NCI-H446 treated with DMSO at 0.1 percent for 48 hours (cell line): ENCODE measurements at regions not wholly inside any gene's neighbourhood (a gene's known extent, or its start where the extent isn't known, plus 50 kb on each side); places are given as distances from the start of the nearest gene placed in this dataset.
A peak's percentile ranks its signal among the peaks of the same experiment; 100 is the strongest.
"Not testable (repeated sequence)": the region's sequence is repeated elsewhere in the genome, so short reads cannot be mapped to it uniquely, and the experiment has no call there.

Source experiments
- DNase-seq: peaks from one replicate; lab custom pipeline; 2025; lab: John Stamatoyannopoulos, UW

DNA sequence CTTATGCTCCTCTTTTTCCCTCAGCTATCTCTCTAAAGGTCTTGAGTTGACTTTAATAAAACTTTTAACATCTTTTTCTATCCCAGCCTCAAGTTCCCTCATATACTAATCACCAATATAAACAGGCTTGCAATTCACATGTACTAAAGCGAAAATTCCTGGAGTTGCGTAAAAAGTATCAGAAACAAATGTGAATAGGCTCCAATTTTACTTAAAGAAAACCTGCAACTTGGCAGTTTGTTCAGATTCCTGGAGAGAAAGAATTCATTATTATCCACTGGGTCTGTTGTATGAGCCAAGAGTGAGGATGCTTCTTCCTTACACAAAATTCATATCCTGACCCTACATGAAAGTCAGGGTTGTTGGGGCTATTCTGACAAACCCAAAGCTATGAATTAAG is 384.2 kb downstream of the DTWD2 start:
- no peak for DNase-seq

DNA sequence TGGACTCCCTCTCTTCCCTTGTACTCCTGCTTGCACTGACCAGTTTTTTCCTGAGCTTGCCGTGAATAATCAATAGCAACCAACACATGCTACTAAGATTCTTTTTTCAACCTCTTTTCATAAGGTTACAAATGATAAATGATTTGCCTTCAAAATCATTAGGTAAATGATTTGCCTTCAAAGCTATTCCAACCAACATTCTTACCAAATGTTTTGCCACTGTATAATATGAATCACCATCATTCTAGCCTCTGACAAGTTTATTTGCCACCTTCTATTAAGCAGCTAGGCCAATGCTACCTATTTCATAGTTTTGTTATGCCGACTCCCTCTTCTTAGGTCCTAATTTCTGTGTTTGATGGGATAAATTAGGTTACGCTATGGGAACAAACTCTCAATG is 385.1 kb downstream of the DTWD2 start:
- no peak for DNase-seq

DNA sequence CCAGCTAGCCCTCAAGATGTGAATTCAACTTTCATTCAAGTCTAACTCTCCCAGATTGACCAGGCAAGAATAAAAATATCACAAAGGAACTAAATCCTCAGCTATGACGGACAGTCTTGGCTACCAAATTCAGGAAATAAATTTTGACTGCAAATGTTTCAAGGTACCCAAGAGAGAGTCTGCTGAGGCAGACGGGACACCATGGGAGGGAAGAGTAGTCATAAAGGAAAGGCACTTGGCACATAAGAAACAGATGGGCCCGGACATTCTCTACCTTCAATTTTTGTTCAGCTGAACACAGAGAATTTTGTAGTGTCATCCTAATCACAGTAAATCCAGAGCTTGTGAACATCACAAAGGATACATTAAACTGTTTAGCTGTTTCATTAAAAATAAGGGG is 390.0 kb downstream of the DTWD2 start:
- DNase-seq: peak; percentile 81

DNA sequence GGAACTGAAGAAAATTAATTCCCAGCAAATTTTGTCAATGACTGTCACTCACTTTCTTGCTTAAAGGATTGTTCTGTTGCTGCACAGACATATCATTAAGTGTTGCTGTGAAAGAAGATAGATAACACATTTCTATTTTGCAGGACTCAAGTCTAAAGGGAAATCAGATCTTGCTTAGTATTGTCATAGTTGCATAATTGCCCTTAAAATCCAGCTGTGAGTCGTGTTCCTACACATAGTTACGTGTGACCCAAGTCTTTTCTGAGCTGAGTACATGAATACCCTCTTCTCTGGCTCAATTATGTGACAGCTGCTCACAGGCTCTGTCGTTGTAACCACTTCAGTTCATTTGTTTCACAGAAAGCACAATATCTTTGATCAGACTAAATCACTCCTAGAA is 390.8 kb downstream of the DTWD2 start:
- DNase-seq: peak; percentile 78

DNA sequence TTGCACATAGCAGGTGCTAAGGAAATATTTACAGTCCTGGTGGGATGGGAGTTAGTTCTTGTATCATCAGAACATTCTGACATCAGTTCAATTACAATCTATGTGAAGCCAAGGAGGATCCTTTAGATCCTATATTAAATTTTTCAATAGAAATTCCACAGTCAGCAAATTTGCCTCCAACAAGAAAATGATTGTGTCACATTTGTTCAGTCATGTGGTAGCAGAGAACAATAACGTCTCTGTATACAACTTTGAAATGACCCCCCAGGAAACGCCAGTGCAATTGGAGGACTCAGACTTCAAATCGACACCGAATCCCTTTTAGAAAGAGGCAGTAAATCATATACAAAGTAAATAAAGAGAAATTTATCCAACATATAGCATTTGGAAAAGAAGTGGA is 392.1 kb downstream of the DTWD2 start:
- no peak for DNase-seq

DNA sequence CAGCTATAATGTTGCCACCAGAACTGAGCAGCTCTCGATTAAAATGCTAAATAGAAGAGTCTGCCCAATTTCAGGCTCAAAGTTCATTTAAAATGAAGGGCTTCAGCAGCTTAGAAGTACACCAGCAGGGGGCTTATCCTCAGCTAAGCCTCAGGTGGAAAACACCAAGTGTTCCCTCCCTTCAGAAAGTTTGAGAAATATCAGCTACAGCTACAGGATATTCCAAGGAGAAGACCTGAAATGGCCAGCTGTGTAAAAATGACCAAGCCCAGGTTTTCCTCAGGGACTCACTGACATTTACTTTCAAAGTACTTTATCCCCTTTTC is 395.4 kb downstream of the DTWD2 start:
- DNase-seq: no peak

DNA sequence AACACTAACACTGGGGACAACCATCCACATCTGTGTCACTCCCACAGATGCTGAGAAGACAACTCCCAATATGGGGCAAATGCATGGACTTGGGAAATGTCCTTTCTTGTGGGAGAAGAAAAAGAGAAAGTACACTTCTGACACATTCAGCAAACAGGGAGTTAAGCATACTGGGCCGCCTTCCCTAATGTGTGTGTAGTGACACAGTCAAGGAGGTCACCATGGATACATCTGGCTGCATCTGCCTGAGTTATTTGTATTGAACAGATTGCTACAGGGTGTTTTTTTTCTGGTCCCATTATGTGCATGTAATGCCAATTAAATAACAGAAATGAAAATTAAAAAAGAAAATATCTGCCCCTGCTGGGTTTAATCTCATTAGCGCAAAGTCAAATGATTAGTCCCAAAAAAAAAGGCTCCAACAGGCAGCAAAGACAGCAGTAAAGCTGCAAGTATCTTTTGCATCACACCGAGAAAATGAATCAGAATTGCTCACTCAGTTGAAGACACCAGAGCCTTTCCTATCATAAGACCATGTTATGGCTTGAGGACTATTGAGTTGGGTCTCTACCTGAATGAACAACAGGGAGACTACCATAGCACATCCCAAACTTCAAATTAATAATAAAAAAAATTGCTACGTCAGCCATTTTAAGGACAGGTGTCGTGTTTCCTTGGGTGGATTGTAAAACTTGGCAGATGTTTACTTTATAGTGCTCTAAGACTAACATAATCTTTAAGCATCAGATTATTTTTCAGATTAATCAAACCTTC is 395.9 kb downstream of the DTWD2 start:
- no peak for DNase-seq

DNA sequence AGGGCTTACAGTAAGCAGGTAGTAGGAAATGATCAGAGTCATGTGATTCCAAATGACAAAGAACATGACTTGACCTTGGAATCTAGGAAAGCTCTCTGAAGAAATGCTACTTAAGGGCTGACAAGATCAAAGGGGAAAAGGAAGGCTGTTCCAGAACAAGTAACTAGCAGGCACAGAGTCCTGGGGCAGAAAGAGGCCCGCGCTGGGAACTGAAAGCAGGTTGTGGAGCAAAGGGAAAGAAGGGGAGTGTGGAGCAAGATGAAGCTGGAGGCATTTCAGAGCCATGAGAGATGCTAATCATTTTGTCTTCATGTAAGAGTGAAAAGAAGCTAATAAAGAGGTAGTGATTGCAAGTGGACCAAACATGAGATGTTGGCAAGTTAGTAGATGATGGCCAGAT is 397.5 kb downstream of the DTWD2 start:
- DNase-seq: no peak

DNA sequence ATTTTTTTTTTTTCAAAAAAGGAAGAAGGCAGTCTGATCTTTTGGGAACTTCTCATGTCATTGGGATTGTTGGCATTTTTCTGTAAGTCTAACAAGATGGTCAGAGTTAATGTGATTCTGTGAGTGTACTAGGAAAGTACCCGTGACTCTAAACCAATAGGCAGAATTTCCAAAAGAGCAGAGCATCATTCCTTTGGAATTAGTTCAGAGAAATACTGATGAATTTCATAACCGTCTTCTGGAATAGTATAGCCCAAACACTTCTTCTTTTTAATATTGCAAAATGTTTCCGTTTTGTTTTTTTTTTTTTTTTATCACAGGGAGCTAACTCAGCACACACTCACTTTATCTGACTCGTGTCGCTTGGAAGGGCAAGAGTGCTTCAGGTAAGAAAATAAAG is 407.4 kb downstream of the DTWD2 start:
- DNase-seq: no peak

DNA sequence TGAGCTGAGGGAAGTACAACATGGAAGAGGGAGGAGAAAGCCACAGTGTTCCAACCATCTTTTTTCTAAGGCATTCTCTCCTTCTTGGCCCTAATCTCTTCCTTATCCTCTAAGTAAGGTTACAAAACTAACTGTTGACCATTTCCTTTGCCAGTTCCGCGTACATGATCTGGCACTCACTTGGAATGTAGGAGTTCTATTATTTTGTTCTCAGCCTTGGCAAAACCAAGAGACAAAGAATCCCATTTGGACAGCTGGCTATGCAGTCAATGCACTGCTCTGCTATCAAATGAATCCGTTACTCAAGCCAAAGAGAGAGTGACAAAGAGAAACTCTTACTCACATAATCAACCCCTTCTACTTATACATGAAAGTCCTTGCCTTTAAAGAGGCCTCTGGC is 410.3 kb downstream of the DTWD2 start:
- peak; percentile 19 for DNase-seq

DNA sequence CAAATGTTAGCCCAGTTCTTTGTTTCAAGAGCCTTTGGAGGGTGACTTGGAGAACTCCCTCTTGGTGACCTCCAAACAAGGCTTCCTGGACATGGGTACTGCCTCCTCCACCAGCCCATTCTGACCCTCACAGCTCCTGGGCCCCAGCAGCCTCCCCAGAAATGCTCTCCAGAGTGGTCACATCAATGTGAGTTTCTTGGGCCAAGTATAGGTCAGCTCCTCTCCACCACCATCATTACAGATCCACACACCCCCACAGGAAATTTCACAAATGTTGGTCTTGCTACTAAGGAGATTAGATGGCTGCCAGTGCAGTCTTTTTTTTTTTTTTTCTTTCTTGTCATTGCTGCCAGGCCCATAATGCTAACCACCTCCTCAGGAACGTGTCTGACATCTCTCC is 410.7 kb downstream of the DTWD2 start:
- DNase-seq: no peak

DNA sequence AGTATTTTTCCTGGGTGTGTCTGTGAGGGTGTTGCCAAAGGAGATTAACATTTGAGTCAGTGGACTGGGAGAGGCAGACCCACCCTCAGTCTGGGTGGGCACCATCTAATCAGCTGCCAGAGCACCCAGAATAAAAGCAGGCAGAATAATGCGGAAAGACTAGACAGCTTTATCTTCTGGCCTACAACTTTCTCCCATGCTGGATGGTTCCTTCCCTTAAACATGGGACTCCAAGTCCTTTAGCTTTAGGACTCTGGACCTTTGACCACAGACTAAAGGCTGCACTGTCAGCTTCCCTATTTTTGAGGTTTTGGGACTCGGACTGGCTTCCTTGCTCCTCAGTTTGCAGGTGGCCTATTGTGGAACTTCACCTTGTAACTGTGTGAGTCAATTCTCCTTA is 418.1 kb downstream of the DTWD2 start:
- DNase-seq: not testable (repeated sequence)

DNA sequence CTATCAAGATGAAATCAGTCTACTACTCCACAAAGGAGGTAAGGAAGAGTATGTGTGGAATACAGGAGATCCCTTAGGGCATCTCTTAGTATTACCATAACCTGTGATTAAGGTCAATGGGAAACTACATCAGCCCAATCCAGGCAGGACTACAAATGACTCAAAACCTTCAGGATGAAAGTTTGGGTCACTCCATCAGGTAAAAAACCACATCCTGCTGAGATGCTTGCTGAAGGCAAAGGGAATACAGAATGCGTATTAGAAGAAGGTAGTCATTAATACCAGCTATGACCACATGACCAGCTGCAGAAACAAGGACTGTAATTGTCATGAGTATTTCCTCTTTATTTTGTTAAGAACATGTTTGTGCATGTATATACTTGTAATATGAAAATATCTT is 418.8 kb downstream of the DTWD2 start:
- DNase-seq: not testable (repeated sequence)

DNA sequence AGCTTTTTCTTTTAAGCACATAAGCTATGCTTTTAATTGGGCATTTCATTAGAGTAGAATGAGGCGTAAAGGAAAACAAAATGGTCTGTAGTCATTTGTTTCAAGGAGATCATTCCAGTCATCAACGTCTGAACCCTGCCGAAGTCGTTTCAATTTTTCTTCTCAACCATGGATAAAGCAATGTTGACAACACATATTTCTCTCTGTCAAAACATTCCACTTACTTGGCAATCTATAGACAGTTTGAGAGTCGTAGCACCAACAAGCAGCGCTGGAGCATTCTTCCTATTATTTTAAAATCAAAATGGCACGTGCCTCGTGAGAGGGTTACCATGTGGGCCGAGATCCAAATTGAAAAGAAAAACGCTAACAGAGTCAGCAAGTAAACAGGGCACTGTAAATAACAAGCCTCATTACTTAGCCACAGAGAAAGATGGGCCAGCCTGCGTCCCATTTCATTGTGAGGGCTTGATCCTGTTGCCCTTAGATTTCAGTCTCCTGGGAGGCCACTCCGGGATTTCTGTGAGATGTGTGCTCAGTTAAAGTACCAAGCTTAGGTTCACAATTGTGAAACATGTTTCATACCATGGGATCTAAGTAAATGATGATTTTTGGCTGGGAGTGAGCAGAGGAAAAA is 422.9 kb downstream of the DTWD2 start:
- no peak for DNase-seq

DNA sequence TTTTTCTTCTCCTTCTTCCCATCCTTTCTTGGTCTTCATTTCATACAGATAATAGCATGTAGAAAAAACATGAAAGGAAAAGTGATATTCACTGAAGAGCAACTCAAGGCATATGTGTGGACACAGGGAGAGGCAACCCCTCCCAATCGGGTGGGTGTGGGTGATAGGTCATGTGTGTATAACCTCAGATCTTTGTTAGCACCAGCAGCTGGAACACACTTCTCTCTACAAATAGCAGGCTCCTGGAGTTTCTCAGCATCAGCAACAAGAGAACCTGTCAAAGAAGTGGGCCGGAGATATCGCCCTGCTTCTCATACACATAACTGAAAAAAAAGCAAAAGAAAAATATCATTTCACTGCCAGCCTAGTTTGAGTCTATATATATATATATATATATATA is 426.4 kb downstream of the DTWD2 start:
- no peak for DNase-seq

DNA sequence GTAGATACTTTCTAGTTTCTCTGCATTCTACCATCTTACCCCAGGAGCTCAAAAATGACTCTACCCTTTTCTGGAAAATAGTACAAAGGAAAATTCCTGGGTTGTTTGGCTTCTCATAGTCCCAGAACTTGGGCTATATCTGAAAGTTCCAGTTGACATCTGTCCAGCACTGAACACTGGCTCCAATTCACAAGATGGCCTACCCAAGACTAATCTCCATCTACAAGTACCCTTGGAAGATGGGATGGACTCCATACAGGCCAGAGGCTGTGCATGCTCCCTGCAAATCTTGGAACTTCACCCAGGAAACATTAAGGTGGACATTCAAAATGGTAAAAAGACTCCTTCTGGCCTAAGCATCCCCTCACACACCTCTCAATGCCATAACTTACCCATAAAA is 427.1 kb downstream of the DTWD2 start:
- DNase-seq: no peak

DNA sequence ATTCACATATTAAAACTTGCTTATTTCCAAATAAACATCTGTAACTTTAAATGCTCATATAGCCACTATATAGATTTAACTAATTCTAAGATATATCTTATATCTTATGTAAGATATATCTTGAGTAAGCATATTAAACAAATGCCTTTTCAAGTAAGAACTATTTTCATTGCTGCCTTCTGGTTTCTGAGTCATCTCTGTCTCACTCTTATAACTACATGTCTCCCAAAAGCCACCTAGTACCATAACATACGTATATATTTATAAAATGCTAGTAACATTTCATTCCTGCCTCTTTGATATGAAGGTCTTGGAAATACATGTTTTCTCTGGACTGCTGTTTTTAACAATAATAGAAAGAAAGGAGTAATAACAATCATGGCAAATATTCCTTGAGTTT is 429.5 kb downstream of the DTWD2 start:
- DNase-seq: no peak

DNA sequence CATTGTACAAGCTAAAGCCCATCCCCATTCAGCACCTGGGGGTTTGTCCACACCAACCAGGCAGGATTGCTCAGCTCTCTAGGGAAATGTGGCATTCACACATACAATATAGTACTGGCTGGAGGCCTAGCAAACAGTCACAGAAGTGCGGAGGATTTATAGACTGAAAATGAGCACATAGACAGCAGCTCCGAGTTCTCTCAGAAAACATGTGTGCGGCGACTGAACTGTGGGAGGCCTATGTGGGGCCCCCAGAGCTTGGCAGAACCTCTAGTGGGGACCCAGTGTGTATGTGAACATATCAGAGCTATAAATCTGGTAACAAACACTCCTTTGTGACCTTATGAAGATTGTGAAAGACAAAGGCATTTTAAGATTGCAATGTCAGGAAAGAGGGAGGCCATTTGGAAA is 431.1 kb downstream of the DTWD2 start:
- DNase-seq: no peak

DNA sequence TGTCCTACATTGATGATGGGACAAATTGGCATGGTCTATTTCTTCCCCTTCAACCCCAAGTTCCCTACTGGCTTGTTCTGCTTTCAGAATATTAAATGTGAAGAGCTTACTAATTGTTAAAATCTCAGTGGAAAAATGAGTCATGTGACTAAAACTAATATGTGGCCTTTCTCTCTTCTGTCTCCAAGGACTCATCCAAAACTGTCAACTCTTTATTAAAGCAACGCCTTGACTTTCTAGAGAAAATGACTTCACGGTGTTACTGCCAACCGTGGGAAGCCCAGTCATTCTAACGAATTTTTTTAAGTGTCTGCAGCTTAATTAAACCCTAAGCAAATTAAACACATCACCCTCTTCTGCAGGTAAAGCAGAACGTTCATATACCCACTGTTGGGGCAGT is 431.6 kb downstream of the DTWD2 start:
- no peak for DNase-seq

DNA sequence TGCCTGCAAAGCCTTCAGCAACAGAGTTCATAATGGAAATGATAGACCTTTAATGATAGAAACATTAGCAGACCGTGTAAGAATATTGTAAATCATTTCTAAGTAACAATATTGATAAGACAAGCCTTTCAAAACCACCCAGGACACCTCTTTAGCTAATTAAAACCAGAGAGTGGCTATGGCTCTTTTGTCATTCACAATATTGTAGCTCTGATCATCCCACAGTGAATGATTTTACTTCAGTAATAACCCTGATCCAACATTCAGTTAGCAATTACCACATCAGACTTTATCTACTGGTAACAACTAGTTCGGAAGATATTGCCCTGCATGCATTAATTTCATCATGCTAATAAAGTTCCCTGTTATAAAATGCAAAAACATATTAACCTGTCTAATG is 432.6 kb downstream of the DTWD2 start:
- no peak for DNase-seq

DNA sequence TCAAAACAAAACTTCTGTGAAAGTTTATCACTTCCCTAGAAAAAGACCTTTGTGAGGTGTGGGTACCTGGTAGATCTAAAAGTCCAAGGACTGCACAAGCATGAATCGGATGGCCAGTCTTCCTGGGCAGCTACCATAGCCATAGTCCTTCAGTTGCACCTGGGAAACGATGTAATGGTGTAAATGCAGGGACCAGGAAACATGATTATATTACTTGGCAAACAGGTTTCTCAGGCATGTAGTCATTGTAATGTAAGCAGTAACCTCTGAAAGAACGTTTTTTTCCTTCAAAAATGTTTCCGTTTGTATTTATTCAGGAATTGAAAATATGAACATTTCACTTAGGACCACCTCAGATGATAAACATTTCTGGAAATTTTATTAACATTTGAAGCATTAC is 433.4 kb downstream of the DTWD2 start:
- DNase-seq: no peak

DNA sequence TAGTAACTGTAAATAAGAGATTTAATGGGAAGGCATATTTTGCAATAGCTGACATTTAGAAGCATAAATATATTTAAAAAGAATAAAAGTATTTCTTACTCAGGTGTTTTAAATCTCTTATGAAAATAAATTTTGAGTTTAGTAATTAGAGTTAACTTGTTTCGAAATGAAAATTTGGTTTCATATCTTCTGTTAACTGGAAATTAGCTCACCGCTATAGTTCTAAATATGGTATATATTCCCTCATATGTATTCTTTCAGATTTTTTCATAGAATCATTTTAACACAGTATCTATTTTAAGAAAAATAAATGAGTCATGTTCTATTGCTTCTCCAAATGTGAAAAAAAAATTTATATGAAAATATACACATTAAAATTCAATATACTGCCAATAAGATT is 434.1 kb downstream of the DTWD2 start:
- no peak for DNase-seq

DNA sequence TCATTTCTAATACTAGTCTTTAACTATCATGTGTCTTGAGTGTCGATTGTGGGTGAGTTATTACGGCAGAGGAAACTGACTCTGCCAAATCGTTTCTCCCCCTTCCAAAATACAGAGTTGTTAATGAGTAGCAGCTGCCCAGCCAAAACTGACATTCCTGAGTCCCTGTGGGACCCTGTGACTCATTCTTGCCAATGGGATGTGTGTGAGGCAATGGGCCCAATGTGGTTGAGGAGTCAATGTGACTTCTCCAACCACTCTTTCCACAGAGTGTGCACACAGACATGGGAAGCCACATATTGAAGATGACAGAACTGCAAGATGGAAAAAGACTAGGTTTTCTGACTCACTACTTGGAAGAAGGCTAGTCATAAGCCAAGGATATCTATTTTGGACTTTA is 434.7 kb downstream of the DTWD2 start:
- peak; percentile 89 for DNase-seq

DNA sequence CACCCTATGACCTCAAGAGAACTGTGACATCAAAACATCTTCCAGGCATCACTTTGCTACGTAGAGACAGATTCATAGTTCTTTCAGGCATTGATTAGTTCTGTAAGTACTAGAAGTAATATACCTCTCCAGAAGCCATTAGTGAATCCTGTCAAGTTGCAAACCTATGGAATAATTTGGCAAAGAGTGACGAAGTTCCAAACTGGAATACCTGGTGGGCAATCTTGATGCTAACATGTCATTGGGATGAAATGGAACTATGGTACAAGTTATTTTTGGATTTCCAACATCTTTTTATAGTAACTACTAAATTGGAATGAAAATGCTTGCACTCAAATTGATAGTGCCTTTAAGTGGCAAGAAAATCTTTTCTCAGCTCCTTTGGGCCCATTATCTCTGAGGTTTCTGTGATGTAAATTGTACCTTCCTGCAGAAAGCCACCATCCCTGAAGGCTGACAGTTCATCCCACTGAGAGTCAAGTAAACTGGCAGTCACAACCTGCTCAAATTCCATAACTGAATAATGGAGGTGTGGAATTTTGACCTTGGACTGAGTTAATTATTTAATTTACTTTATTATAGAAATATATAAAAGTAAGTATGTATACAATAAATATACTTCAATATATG is 435.5 kb downstream of the DTWD2 start:
- DNase-seq: no peak
